ENCODE measurements at regions not wholly inside any gene's neighbourhood (a gene's known extent, or its start where the extent isn't known, plus 50 kb on each side); places are given as distances from the start of the nearest gene placed in this dataset.

- DNase-seq (ENCODE audit: low read depth) = no peak
These were observed 119.2 kb downstream of the EFNB1 start for GRCh38 chrX:68947882-68948605.

- DNase-seq (ENCODE audit: low read depth) = peak; percentile 52
These were observed 116.9 kb downstream of the EFNB1 start for GRCh38 chrX:68945603-68946228.

GRCh38 chrX:68945081-68945602, 116.3 kb downstream of the EFNB1 start:
- DNase-seq (ENCODE audit: low read depth) = no peak

- no peak for DNase-seq (ENCODE audit: low read depth)
These were observed 115.4 kb downstream of the EFNB1 start for GRCh38 chrX:68944211-68944610.

DNA sequence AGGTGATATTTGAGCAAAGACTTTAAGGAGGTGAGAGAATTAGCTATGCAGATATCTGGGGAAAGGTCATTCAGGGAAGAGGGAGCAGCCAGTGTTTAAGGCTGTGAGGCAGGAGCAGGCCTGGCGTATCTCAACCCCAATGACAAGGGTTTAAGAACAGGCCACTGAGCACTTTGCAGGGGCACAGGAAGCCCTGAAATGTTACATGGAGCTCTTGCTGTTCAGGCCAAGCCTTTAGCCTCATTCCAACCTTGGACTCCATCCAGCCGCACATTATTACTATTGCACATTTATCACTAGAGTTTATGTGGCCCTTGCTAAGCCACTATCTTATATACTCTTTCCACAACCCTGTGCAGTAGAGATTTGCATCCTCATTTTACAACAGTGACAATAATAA, 114.0 kb downstream of the EFNB1 start:
- DNase-seq (ENCODE audit: low read depth) = no peak

DNA sequence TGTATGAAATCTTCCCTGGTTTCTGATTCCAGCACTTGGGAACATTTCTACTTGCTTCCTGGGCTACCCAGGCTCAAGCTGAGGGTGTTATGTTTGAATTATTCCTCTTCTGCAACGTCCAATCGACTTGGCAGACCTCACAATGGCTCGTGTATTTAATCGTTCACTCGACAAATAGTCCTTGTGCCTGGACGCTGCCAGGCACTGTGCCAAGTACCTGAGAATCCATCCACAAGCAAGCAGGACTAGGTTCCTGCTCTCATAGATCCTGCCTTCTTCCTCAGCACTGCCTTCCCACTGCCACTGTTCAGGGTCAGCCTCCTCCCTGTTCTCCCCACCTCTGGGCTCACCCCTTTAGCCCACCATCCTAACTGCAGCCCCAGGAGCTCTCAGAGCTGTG, 113.3 kb downstream of the EFNB1 start:
- no peak for DNase-seq (ENCODE audit: low read depth)

- DNase-seq (ENCODE audit: low read depth) = peak; percentile 74
These were observed 112.6 kb downstream of the EFNB1 start for GRCh38 chrX:68941385-68941952.

- no peak for DNase-seq (ENCODE audit: low read depth)
These were observed 111.8 kb downstream of the EFNB1 start for GRCh38 chrX:68940601-68941000.

- DNase-seq (ENCODE audit: low read depth) = no peak
These were observed 111.0 kb downstream of the EFNB1 start for GRCh38 chrX:68939868-68940267.

DNA sequence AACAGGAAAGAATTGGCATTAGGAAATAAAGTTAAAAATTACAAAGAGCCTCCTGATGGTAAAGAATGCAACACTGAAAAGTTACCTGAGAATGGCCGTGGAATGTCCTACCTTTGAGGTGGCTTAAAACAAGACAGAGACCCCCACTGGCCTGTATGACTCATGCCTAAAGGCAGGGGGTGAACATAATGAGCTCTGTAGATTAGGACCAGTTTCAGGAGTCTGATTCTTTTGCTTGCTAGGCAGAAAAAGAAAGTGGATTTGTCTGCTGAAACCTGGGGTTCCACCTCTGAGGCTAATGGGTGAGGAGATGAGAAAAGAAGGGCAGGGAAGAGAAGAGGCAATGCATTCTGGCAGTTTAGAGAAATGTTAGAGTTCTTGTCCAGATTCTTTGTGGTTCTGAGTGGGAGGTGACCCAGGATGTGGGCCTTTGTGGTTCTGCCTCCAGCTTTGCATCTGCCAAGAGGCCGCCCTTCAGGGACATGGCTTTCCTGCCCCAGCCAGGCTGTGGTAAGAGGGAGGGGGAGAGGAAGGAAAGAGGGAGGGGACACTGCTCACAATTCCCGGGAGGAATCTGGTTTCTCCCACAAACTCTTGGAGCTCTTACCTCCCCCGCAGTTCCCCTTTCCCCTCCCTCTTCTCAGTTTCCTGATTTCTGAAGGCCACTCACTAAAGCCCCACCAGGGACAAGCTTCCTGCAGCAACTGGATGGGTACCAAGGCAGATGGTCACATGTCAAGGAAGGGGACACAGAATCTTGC, 109.6 kb downstream of the EFNB1 start:
- DNase-seq (ENCODE audit: low read depth) = peak; percentile 72

DNA sequence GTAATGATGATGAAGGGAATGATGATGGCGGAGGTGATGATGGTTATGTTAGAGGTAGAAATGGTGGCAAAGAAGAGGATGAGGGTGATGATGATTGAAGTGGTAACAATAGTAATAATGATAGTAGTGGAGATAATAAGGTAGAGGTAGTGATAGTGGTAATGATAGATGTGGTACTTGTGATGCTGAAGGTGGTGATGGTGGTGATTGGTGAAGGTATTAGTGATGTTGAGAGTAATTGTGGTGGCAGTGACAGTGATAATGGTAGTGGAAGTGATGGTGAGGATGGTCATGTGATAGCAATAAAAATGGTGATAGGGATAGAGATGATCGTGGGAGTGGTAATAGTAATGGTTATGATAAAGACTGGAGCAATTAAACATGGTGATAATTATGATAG, 108.8 kb downstream of the EFNB1 start:
- DNase-seq (ENCODE audit: low read depth) = no peak

- peak; percentile 86 for DNase-seq (ENCODE audit: low read depth)
These were observed 107.8 kb downstream of the EFNB1 start for GRCh38 chrX:68936608-68937007.

- no peak for DNase-seq (ENCODE audit: low read depth)
These were observed 107.3 kb downstream of the EFNB1 start for GRCh38 chrX:68936126-68936525.

- DNase-seq (ENCODE audit: low read depth) = no peak
These were observed 106.5 kb downstream of the EFNB1 start for GRCh38 chrX:68935362-68935761.

DNA sequence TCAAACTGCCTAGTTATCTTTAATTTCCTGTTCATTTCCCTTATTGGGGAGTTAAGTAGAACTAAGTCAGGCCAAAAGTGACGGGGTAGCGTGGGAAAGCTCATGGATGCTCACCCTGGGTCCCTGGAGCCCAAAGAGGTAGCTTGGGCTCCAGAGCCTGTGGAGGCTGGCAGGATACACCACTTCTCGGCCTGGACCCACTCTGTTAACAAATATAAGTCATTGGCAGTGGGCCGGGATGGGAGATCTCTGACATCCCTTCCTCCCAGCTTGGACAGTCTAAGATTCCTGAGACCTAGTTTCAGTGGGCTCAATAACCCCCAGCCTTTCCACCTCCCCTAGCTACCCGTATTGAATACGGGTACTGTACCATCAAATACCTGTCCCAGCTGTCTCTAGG, 106.1 kb downstream of the EFNB1 start:
- DNase-seq (ENCODE audit: low read depth) = no peak

GRCh38 chrX:68934421-68934820, 105.6 kb downstream of the EFNB1 start:
- DNase-seq (ENCODE audit: low read depth) = no peak

DNA sequence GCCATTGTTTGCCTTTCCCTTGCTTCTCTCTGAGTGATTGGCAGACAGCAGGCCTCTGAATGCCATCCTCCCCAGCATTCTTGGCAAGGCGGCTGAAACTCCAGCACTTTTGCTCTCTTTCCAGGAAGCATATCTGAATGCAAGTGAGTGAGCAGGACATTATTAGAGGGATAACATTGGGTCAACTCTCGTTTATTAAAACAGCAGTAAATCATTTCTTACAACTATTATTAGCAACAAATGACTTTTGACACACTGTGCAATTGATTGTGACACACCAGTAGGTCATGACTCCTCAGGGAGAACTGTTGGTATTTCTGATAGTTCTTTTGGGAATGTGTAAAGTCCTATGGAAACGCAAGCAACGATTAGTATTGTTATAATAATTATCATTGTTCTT, 103.8 kb downstream of the EFNB1 start:
- no peak for DNase-seq (ENCODE audit: low read depth)

- DNase-seq (ENCODE audit: low read depth) = no peak
These were observed 102.5 kb downstream of the EFNB1 start for GRCh38 chrX:68931345-68931744.

DNA sequence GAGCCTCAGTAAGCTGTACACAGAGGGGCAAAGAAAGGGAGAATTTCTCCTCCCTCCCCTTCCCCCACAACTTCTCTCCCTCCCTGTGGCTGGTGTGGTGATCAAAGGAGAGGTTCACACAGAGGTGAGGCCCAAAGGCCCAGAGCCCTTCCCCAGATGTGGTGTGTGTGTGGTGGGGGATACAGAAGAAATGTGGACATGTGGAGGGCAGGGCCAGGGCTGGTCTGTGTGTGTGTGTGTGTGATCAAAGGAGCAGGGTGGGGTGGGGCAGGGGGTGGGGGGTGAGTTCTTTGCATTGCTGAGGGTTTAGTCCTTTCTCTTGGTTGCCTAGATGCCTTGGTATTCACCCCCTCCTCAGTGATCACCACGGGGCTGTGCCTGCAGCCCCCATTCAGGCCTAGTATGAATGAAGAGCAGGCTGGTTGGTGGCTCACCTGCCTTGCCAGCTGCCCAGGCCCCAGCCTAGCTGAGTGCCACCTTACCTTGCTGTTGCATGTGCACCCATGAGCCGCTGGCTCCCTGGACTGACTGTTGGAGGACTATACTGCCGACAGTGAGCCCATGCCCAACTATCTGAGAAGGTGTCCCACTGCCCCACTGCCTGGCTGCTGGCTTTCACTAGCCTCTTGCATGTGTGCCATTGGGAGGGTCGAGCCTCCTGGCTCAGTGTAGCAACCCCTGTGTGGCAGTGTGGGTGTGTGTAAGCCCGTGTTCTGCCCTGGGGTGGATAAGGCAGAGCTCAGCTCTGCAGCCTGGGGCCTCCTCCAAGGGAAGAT, 101.9 kb downstream of the EFNB1 start:
- no peak for DNase-seq (ENCODE audit: low read depth)

DNA sequence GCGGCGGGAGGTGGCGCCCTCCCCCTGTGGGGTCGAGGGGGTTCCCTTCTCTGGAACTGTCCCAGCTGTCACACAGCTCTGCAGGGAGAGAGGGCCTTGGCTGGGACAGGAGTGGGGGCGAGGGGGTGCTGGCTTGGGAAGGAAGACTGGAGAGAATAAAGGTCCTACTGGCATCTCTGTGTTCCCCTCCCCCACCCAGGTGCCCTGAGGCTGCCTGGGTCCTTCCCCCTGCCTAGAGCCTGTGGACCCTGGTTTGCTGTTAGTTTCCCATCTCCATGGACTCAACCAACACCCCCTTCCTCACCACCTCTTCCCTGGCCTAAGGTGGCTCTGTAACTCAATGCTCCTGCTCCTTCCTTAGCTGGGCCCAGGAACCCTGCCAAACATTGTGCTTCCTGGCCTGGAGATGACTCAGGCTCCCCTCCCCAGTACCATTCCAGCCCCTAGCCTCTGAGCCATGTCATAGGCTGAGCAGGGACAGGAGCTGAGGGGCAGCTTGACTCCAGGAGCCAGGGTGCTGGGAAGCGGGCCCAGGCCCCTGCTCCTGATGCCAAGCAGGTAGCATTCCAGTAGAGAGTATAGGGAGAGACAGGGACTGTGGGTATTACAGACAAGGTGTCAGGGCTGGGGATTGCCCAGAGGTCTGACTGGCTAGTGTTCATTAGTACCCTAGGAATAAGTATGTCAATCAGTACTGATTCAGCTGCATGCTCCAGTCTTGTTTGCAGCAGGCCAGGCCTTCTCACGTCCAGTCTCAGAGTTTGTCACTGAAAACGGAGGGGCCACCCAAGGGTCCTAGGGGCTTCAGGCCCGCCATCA, 100.7 kb downstream of the EFNB1 start:
- peak; percentile 50 for DNase-seq (ENCODE audit: low read depth)

GRCh38 chrX:68928401-68928800, 99.6 kb downstream of the EFNB1 start:
- no peak for DNase-seq (ENCODE audit: low read depth)
